Vagina (tissue), 2 donors: ENCODE measurements at regions not wholly inside any gene's neighbourhood (a gene's known extent, or its start where the extent isn't known, plus 50 kb on each side); places are given as distances from the start of the nearest gene placed in this dataset.

ENCODE experiments used
- POLR2A ChIP-seq, 2 donors: fragments of 450-650 bp; IDR thresholded peaks; one replicate each; pipeline ENCODE4 v1.6.1; 2017; ENCODE audit warnings: antibody characterized with exemption in 2 of 2, mild to moderate bottlenecking in 2 of 2, moderate library complexity in 2 of 2
- POLR2AphosphoS5 ChIP-seq, 2 donors: sonication (generic); formaldehyde crosslinking; IDR thresholded peaks; one replicate each; pipeline ENCODE4 v1.9.0; 2017; ENCODE audit warnings: antibody characterized with exemption in 2 of 2, mild to moderate bottlenecking in 2 of 2, low read depth in 1 of 2; ENCODE audit not compliant: insufficient read depth in 1 of 2
- TF ChIP-seq, protein P1 (sequence below), 3 experiments: fragments of 450-650 bp in 2 of 3; fragments of 200-600 bp in 1 of 3; sonication (generic) in 1 of 3; IDR thresholded peaks; one replicate each; pipeline ENCODE4 v1.5.1; 2017 to 2019; ENCODE audit warnings: antibody characterized with exemption in 3 of 3, mild to moderate bottlenecking in 2 of 3, moderate library complexity in 2 of 3

DNA sequence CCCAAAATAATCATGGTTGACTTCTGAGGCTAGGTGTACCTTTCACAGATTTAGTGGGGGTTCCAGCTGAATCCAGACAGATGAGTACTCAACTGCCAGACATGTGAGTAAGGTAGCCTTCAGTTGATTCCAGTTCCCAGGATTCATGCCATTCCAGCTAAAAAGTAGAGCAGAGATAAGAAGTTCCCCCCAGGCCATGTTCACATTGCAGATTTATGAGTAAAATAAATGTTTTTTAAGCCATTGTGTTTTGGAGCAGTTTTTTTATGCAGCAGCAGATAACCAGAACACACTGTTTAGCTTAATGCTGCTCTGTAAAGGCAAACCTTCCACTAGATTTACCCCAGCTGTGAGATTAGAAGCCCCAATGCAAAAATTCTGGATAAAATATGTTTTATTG lies 245.0 kb downstream of the RFPL4B start:
- TF ChIP-seq, protein P1, sequence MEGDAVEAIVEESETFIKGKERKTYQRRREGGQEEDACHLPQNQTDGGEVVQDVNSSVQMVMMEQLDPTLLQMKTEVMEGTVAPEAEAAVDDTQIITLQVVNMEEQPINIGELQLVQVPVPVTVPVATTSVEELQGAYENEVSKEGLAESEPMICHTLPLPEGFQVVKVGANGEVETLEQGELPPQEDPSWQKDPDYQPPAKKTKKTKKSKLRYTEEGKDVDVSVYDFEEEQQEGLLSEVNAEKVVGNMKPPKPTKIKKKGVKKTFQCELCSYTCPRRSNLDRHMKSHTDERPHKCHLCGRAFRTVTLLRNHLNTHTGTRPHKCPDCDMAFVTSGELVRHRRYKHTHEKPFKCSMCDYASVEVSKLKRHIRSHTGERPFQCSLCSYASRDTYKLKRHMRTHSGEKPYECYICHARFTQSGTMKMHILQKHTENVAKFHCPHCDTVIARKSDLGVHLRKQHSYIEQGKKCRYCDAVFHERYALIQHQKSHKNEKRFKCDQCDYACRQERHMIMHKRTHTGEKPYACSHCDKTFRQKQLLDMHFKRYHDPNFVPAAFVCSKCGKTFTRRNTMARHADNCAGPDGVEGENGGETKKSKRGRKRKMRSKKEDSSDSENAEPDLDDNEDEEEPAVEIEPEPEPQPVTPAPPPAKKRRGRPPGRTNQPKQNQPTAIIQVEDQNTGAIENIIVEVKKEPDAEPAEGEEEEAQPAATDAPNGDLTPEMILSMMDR (IDR thresholded peaks at IDR 0.05): no peak
- TF ChIP-seq POLR2A (IDR thresholded peaks at IDR 0.05) (no peak), POLR2AphosphoS5 (IDR thresholded peaks at IDR 0.05; ENCODE audit: insufficient read depth in 1 of 2, low read depth in 1 of 2) (no peak)
